ENCODE measurements at regions not wholly inside any gene's neighbourhood (a gene's known extent, or its start where the extent isn't known, plus 50 kb on each side); places are given as distances from the start of the nearest gene placed in this dataset.
A peak's percentile ranks its signal among the peaks of the same experiment; 100 is the strongest.

DNA sequence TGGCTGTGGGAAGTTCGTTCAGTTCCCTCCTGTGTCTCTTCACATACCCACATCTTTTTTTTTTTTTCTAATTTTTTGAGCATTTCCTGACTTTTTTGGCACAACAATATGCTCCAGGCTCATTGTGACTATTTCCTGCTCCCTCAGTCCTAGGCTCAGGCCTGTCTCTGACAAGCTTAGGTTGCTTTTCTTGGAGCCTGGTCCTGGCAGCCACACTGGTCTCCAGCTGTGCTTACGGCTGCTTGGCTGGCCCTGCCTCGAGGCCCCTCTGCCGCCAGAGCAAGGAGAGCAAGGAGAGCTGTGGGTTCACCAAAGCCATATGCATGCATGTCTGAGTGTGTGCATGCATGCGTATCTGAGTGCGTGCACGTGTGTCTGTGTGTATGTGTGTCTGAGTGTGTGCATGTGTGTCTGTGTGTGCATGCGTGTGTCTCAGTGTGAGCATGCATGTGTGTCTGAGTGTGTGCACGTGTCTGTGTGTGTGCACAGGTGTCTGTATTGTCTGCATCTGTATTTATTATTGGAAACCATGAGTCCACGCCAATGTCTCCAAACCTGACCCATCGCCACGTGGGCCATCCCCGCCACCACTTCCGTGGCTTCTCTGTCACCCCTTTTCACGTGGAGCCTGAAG, 766.1 kb upstream of the SALL3 start:
- Histone ChIP-seq H2AFZ (ENCODE audit: low read length) (no peak overlapping the region), H3K4ac (ENCODE audit: low read length) (no peak overlapping the region), H2BK120ac (ENCODE audit: low read depth, low read length) (no peak overlapping the region), H3K4me2 (ENCODE audit: insufficient read depth, low read length, poor library complexity, severe bottlenecking) (no peak overlapping the region), H2BK15ac (ENCODE audit: low read length) (no peak overlapping the region), H3K4me1 (ENCODE audit: control insufficient read depth in 2 of 2, insufficient read depth in 1 of 2, low read depth in 1 of 2, low read length in 2 of 2) (peaks cover 0 to 2% of the 10 kb centered on the region in 2 donors), H4K91ac (ENCODE audit: low read depth, low read length, poor library complexity) (no peak overlapping the region), H3K9me3 (replicated peaks in 1 of 2; ENCODE audit: control insufficient read depth in 2 of 2, insufficient read depth in 1 of 2, low read depth in 1 of 2, low read length in 2 of 2) (no peaks in the 10 kb centered on the region), H3K4me3 (ENCODE audit: low read length in 2 of 2) (no peak overlapping the region), H3K79me1 (ENCODE audit: low read depth, low read length) (no peaks in the 10 kb centered on the region), H2BK12ac (ENCODE audit: low read length) (no peak overlapping the region), H3K9ac (ENCODE audit: low read depth, low read length, poor library complexity) (no peak overlapping the region), H3K36me3 (replicated peaks in 1 of 2; ENCODE audit: control insufficient read depth in 2 of 2, insufficient read depth in 2 of 2, low read length in 2 of 2) (no peaks in the 10 kb centered on the region), H2AK5ac (ENCODE audit: low read depth, low read length) (no peak overlapping the region), H3K27ac (replicated peaks; ENCODE audit: low read length) (no peak overlapping the region), H3K14ac (ENCODE audit: low read length) (no peak overlapping the region), H3K23ac (ENCODE audit: low read depth, low read length, poor library complexity) (peak overlapping the region; percentile 70), H2BK5ac (ENCODE audit: low read length) (no peak overlapping the region), H3K27me3 (ENCODE audit: control insufficient read depth in 3 of 3, insufficient read depth in 3 of 3, low read depth in 1 of 3, low read length in 3 of 3) (no peaks in the 10 kb centered on the region), H3K18ac (ENCODE audit: low read length) (peak overlapping the region; percentile 61), H4K8ac (ENCODE audit: low read depth, low read length) (no peak overlapping the region)
- no CpG with 5 or more reads among the region's 15 CpGs for WGBS, 2 donors (ENCODE audit: extremely low coverage in 2 of 2, insufficient read length in 2 of 2, insufficient replicate concordance in 1 of 2)
- DNase-seq (ENCODE audit: low spot score) = no peak

- Histone ChIP-seq H3K4me2 (ENCODE audit: insufficient read depth, low read length, poor library complexity, severe bottlenecking) (no peak overlapping the region), H3K23ac (ENCODE audit: low read depth, low read length, poor library complexity) (no peak overlapping the region), H2AFZ (ENCODE audit: low read length) (peak overlapping the region; percentile 3), H3K79me1 (ENCODE audit: low read depth, low read length) (no peaks in the 10 kb centered on the region), H4K8ac (ENCODE audit: low read depth, low read length) (no peak overlapping the region), H3K27me3 (ENCODE audit: control insufficient read depth in 3 of 3, insufficient read depth in 3 of 3, low read depth in 1 of 3, low read length in 3 of 3) (no peaks in the 10 kb centered on the region), H2BK120ac (ENCODE audit: low read depth, low read length) (no peak overlapping the region), H2AK5ac (ENCODE audit: low read depth, low read length) (no peak overlapping the region), H3K4me1 (ENCODE audit: control insufficient read depth in 2 of 2, insufficient read depth in 1 of 2, low read depth in 1 of 2, low read length in 2 of 2) (no peaks in the 10 kb centered on the region), H3K4ac (ENCODE audit: low read length) (no peak overlapping the region), H3K4me3 (ENCODE audit: low read length in 2 of 2) (no peak overlapping the region), H3K18ac (ENCODE audit: low read length) (no peak overlapping the region), H3K27ac (replicated peaks; ENCODE audit: low read length) (no peak overlapping the region), H2BK12ac (ENCODE audit: low read length) (no peak overlapping the region), H2BK5ac (ENCODE audit: low read length) (no peak overlapping the region), H3K36me3 (replicated peaks in 1 of 2; ENCODE audit: control insufficient read depth in 2 of 2, insufficient read depth in 2 of 2, low read length in 2 of 2) (no peaks in the 10 kb centered on the region), H3K9ac (ENCODE audit: low read depth, low read length, poor library complexity) (no peak overlapping the region), H4K91ac (ENCODE audit: low read depth, low read length, poor library complexity) (no peak overlapping the region), H3K14ac (ENCODE audit: low read length) (no peak overlapping the region), H2BK15ac (ENCODE audit: low read length) (no peak overlapping the region), H3K9me3 (replicated peaks in 1 of 2; ENCODE audit: control insufficient read depth in 2 of 2, insufficient read depth in 1 of 2, low read depth in 1 of 2, low read length in 2 of 2) (no peaks in the 10 kb centered on the region)
- DNase-seq (ENCODE audit: low spot score) = no peak
- WGBS, 2 donors (ENCODE audit: extremely low coverage in 2 of 2, insufficient read length in 2 of 2, insufficient replicate concordance in 1 of 2) = no CpG with 5 or more reads among the region's 10 CpGs
Measured at GRCh38 chr18:78221496-78221895, 758.1 kb upstream of the SALL3 start.

DNA sequence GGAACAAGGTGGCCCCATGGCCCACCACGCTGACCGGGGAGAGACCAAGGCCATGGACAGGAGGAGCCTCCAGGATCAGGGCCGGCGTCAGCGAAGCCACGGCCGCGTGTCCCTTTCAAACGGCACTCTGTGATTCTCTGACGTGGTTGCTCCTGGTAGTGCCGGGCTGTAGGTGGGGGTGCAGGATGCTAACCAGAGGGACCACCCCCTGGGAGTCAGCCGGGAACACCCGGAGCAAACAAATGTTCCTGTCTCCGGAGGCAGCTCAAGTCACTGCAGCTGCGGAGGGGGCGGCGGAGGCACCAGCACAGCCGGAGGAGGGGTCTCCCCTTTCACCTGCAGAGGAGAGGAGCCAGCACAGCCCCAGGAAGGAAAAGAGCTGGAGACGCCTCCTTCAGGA, 750.6 kb upstream of the SALL3 start:
- no peak overlapping the region for H2AK5ac ChIP-seq (ENCODE audit: low read depth, low read length)
- no peak overlapping the region for H4K8ac ChIP-seq (ENCODE audit: low read depth, low read length)
- no peaks in the 10 kb centered on the region for H3K79me1 ChIP-seq (ENCODE audit: low read depth, low read length)
- H3K4me2 ChIP-seq (ENCODE audit: insufficient read depth, low read length, poor library complexity, severe bottlenecking) = peak overlapping the region; percentile 44
- H3K4me3 ChIP-seq (ENCODE audit: low read length in 2 of 2) = no peak overlapping the region
- H3K18ac ChIP-seq (ENCODE audit: low read length) = peak overlapping the region; percentile 81
- WGBS, 2 donors (ENCODE audit: extremely low coverage in 2 of 2, insufficient read length in 2 of 2, insufficient replicate concordance in 1 of 2) = no CpG with 5 or more reads among the region's 19 CpGs
- no peak overlapping the region for H3K27ac ChIP-seq (replicated peaks; ENCODE audit: low read length)
- no peak for DNase-seq (ENCODE audit: low spot score)
- H4K91ac ChIP-seq (ENCODE audit: low read depth, low read length, poor library complexity) = no peak overlapping the region
- H3K27me3 ChIP-seq (ENCODE audit: control insufficient read depth in 3 of 3, insufficient read depth in 3 of 3, low read depth in 1 of 3, low read length in 3 of 3) = peaks cover 0 to 6% (median 2%) of the 10 kb centered on the region in 3 experiments
- no peak overlapping the region for H3K4ac ChIP-seq (ENCODE audit: low read length)
- no peak overlapping the region for H2BK15ac ChIP-seq (ENCODE audit: low read length)
- no peak overlapping the region for H2BK5ac ChIP-seq (ENCODE audit: low read length)
- peaks cover 0 to 5% of the 10 kb centered on the region in 2 donors for H3K4me1 ChIP-seq (ENCODE audit: control insufficient read depth in 2 of 2, insufficient read depth in 1 of 2, low read depth in 1 of 2, low read length in 2 of 2)
- H3K9ac ChIP-seq (ENCODE audit: low read depth, low read length, poor library complexity) = no peak overlapping the region
- no peak overlapping the region for H3K14ac ChIP-seq (ENCODE audit: low read length)
- H2AFZ ChIP-seq (ENCODE audit: low read length) = peak overlapping the region; percentile 69
- no peak overlapping the region for H2BK12ac ChIP-seq (ENCODE audit: low read length)
- H3K9me3 ChIP-seq (replicated peaks in 1 of 2; ENCODE audit: control insufficient read depth in 2 of 2, insufficient read depth in 1 of 2, low read depth in 1 of 2, low read length in 2 of 2) = peaks cover 0 to 2% of the 10 kb centered on the region in 2 donors
- no peak overlapping the region for H3K23ac ChIP-seq (ENCODE audit: low read depth, low read length, poor library complexity)
- H2BK120ac ChIP-seq (ENCODE audit: low read depth, low read length) = no peak overlapping the region
- no peaks in the 10 kb centered on the region for H3K36me3 ChIP-seq (replicated peaks in 1 of 2; ENCODE audit: control insufficient read depth in 2 of 2, insufficient read depth in 2 of 2, low read length in 2 of 2)

- Histone ChIP-seq H3K4me3 (ENCODE audit: low read length in 2 of 2) (no peak overlapping the region), H3K36me3 (replicated peaks in 1 of 2; ENCODE audit: control insufficient read depth in 2 of 2, insufficient read depth in 2 of 2, low read length in 2 of 2) (no peaks in the 10 kb centered on the region), H3K4me2 (ENCODE audit: insufficient read depth, low read length, poor library complexity, severe bottlenecking) (no peak overlapping the region), H2AFZ (ENCODE audit: low read length) (no peak overlapping the region), H3K4me1 (ENCODE audit: control insufficient read depth in 2 of 2, insufficient read depth in 1 of 2, low read depth in 1 of 2, low read length in 2 of 2) (peaks cover 0 to 5% of the 10 kb centered on the region in 2 donors), H2BK12ac (ENCODE audit: low read length) (peak overlapping the region; percentile 66), H3K9ac (ENCODE audit: low read depth, low read length, poor library complexity) (no peak overlapping the region), H2BK15ac (ENCODE audit: low read length) (no peak overlapping the region), H3K9me3 (replicated peaks in 1 of 2; ENCODE audit: control insufficient read depth in 2 of 2, insufficient read depth in 1 of 2, low read depth in 1 of 2, low read length in 2 of 2) (peaks cover 0 to 2% of the 10 kb centered on the region in 2 donors), H3K4ac (ENCODE audit: low read length) (no peak overlapping the region), H2AK5ac (ENCODE audit: low read depth, low read length) (peak overlapping the region; percentile 61), H3K27me3 (ENCODE audit: control insufficient read depth in 3 of 3, insufficient read depth in 3 of 3, low read depth in 1 of 3, low read length in 3 of 3) (peaks cover 0 to 6% (median 2%) of the 10 kb centered on the region in 3 experiments), H2BK5ac (ENCODE audit: low read length) (no peak overlapping the region), H2BK120ac (ENCODE audit: low read depth, low read length) (no peak overlapping the region), H4K91ac (ENCODE audit: low read depth, low read length, poor library complexity) (no peak overlapping the region), H4K8ac (ENCODE audit: low read depth, low read length) (no peak overlapping the region), H3K23ac (ENCODE audit: low read depth, low read length, poor library complexity) (no peak overlapping the region), H3K79me1 (ENCODE audit: low read depth, low read length) (no peaks in the 10 kb centered on the region), H3K14ac (ENCODE audit: low read length) (no peak overlapping the region), H3K18ac (ENCODE audit: low read length) (peak overlapping the region; percentile 85), H3K27ac (replicated peaks; ENCODE audit: low read length) (no peak overlapping the region)
- DNase-seq (ENCODE audit: low spot score) = no peak
- WGBS, 2 donors (ENCODE audit: extremely low coverage in 2 of 2, insufficient read length in 2 of 2, insufficient replicate concordance in 1 of 2) = no CpG with 5 or more reads among the region's 4 CpGs
Measured at GRCh38 chr18:78230911-78231310, 748.7 kb upstream of the SALL3 start.

Measured in neuronal stem cell (in vitro differentiated cells).